ENCODE measurements at regions not wholly inside any gene's neighbourhood (a gene's known extent, or its start where the extent isn't known, plus 50 kb on each side); places are given as distances from the start of the nearest gene placed in this dataset.

DNA sequence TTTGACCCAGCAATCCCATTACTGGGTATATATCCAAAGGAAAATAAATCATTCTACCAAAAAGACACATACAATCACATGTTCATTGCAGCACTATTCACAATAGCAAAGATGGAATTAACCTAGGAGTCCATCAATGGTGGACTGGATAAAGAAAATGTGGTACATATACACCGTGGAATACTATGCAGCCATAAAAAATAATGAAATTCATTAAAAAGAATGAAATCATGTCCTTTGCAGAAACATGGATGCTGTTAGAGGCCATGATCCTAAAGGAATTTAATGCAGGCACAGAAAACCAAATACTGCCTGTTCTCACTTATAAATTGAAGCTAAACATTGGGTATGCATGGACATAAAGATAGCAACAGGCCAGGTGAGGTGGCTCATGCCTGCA is 61.9 kb upstream of the BMP6 start:
- no peak for DNase-seq

DNA sequence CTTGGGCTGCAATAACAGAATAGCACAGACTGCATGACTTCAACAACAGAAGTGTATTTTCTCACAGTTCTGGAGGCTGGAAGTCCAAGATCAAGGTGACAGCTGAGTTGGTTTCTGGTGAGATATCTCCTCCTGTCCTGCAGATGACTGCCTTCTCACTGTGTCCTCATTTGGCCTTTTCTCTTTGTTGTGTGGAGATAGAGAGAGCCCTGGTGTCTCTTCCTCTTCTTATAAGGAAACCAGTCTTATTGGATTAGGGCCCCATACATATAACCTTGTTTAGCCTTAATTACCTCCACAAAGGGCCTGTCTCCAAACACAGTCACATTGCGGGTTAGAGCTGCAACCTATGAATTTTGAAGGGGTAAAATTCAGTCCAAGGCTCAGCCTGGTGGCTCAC is 57.0 kb upstream of the BMP6 start:
- DNase-seq, result no peak

DNA sequence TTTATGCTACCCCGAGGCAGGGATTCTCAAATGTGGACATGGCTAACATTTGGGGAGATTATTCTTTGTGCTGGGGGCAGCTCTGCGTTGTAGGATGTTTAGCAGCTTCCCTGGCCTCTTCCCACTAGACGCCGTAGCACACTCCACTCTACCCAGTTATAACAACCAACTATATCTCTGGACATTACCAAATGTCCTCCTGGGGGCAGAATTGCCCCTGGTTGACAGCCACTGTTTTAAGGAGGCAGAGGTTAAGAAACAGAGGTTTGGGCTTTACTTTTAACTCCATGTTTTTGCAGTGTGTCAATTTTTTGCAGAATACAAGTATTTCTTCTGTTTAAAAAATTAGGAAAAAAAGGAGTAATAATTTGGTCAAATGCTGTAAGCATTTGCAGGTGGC is 56.2 kb upstream of the BMP6 start:
- DNase-seq, result no peak

DNA sequence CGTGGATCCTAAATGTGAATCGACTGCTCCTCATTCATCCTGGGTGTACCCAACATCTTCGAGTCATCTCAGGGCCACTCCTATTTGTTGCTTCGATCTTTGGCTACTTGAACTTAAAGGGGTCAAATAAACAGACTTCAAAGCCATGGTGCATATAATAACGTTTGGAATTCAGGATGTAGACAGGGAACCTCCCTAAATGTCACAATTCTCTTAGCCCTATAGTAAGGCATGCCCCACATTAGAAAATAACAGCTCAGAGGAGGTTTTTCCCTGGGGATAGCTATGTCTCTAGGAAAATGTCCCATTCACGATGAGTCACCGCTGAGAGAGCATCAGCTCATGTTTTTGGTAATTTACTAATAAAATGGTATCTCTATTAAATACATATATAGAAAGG is 54.8 kb upstream of the BMP6 start:
- no peak for DNase-seq

DNA sequence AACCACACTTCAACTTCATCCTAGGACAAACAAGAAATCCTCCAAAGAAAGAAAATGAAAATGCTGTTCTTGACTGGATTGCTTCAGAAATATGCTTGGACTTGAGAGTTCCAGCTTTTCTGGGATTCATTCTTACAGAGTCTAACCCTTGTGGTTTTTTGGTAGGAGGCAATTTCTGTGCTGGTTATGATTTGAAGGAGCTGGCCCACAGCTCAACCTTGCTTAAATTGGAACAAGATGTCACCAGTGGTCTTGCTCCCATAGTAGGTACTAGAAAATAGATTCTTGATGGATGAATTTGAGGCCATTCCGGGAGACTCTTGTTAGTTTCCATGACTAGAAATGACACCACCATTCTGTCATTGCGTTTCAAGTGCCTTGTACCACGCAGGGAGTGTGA is 54.3 kb upstream of the BMP6 start:
- no peak for DNase-seq

DNA sequence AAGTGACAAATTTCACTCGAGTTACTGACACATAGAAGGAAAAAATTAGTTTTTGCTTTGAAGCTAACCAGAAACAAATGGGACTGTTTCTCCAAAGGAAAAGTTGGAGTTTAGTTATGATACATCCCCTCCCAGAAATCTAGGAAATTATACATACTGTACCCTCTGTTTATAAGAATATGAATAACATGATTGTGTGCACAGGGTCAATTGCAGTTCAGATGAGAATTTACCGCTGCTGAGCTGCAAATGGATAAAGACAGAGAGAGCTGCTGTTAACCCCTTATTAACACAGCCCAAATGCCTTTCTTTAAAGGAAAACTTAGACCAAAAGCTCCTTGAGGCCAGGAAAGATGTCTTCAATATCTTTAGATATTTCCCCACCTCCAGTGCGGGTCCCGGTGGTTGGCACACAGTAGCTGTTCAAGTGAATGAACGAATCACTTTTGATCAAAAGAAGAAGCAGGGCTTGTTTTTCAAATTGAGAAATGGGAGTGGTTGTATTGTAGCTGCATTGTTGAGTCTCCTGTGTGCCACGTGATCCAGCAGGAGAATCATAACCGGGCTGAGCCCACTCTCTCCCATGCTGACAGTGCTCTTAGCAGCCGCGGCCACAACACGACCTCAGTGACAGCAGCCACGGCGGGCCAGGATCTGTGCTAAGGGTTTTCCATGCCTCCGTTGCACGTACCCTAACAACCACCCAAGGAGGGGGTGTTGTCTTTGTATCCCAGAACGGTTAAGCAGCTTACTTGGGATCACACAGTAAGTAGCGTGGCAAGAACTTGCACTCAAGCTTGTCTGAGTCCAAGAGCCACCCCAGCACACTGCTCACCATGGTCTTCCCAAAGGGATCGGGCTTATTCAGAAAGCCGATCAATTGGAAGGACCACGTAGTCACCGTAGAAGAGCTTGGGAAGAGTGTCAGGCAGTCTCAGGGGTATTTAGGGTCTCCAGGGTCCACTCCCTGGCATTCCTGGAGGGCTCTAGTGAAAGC is 53.5 kb upstream of the BMP6 start:
- no peak for DNase-seq

DNA sequence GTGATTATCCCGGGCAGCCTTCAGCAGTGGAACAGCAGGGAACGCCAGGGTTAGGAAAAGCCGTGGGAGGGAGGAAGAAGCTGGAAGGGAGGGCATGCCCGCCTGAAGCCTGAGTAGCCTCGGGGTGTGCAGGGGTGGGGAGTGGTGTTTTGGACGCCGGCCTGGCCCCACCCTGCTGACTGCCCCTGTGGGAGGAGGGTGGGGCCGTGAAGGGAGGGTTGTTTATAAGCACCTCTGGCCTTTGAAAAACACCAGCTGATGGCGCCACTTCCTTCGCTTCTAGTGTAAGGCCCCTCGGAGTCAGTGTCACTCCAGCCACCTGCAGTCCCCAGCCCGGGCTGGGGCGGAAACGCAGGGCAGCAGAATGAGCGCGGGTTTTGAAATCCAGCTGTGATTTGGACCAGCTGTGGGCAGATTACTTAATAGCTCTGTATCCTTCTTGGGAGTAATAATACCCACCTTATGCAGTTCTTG is 52.8 kb upstream of the BMP6 start:
- peak; percentile 8 to 50 for DNase-seq

DNA sequence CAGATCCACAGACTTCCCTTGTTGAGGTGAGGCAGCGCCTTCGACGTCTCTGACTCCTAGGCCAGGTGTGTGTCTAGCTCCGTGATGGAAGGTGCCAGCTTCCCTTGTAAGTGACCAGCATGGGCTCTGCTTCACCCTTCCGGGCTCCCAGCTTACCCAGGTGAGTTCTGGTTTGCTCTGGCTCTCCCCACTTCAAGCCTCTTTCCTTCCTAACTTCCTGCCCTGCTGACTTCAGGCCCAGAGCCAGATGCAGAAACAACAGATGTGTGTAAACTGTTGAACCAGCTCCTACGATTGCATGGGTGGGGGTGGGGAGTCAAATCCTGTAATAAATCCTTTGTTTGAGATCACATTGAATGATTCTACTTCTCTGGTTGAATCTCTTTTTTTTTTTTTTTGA is 51.6 kb upstream of the BMP6 start:
- DNase-seq, result no peak

DNA sequence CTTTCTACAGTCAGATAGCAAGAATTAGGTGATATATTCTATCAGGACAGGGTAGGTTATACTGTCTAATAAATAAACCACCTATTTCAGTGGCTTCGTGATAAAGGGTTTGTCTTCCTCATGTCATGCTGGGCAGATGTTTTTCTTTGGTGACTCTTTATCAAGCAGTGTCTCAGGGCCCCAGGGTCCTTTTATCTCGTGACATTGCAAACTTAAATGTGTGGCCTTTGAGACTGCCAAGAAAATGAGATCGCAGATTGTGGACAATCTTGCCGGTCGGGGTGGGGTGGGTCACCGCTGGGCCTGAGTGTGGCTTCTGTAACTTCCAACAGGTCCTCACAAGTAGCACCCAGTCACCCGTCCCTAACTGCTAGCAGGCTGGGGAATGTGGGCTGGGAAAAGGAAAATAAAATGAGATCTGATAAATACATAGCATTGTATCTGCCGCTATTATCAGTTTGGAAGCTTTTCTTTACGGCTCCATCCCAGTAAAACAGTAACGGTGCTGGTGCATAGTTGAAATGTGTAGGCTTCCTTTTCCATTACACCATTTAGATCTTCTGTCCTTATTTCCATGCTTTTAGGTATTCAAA is 50.5 kb upstream of the BMP6 start:
- DNase-seq, result no peak
